HepG2 (cell line): ENCODE measurements at regions not wholly inside any gene's neighbourhood (a gene's known extent, or its start where the extent isn't known, plus 50 kb on each side); places are given as distances from the start of the nearest gene placed in this dataset.

ENCODE experiments used
- ATAC-seq: fragments of 200-7000 bp; cut with Tn5 transposase; 3 replicates; pipeline ENCODE4 v1.9.1; 2020; ENCODE audit warnings: mild to moderate bottlenecking, moderate library complexity
- BruUV-seq: library from RNA; stranded (reverse); fragments of 400-500 nt; replicated peaks from 2 replicates; lab custom pipeline; 2021; lab: Mats Ljungman, UMichigan
- CTCF ChIA-PET: fragments of 300-600 bp; formaldehyde crosslinking; extraction: SDS; loops from one replicate; lab custom pipeline; 2021; ENCODE audit warnings: low total read pairs, inconsistent platforms, low intra/inter-chr PET ratio; lab: Yijun Ruan, JAX
- POLR2A ChIA-PET: fragments of 350-600 bp; sonication (Branson Sonifier 250); formaldehyde crosslinking; loops from one replicate; lab custom pipeline; 2020; ENCODE audit warnings: antibody characterized with exemption, inconsistent platforms; lab: Yijun Ruan, JAX
- DNase-seq: peaks from one replicate; pipeline ENCODE4 v3.0.0-alpha.2; 2015; ENCODE audit warnings: low spot score
- FAIRE-seq: peaks from 3 replicates; lab custom pipeline; 2011; peaks lifted over from hg19 to GRCh38; lab: Jason Lieb, UNC
- H2AFZ ChIP-seq: one replicate; pipeline ENCODE4 v1.6.1; 2011; ENCODE audit warnings: low read length, inconsistent platforms
- H3K27ac ChIP-seq: fragments of 300-600 bp; 3 replicates; pipeline ENCODE4 v1.8.0; 2011; ENCODE audit warnings: mixed run types, mild to moderate bottlenecking, mixed read lengths, low read length, inconsistent platforms; ENCODE audit not compliant: insufficient read depth; ENCODE audit errors: extremely low read length
- H3K27me3 ChIP-seq, 2 experiments: fragments of 200-600 bp in 1 of 2; 2 replicates in 1 of 2; 3 replicates in 1 of 2; pipeline versions ENCODE4 v1.6.0 to v1.8.0; 2011; ENCODE audit warnings: low read length in 2 of 2, mild to moderate bottlenecking in 2 of 2, moderate library complexity in 2 of 2, inconsistent platforms in 1 of 2; ENCODE audit not compliant: insufficient read depth in 2 of 2, control insufficient read depth in 1 of 2
- H3K36me3 ChIP-seq, 2 experiments: fragments of 200-600 bp in 1 of 2; replicated peaks in 1 of 2; 2 replicates in 1 of 2; 3 replicates in 1 of 2; pipeline versions ENCODE4 v1.5.1 to v1.8.0; 2011; ENCODE audit warnings: low read length in 2 of 2, inconsistent platforms in 1 of 2; ENCODE audit not compliant: insufficient read depth in 2 of 2, control insufficient read depth in 1 of 2
- H3K4me1 ChIP-seq: 2 replicates; pipeline ENCODE4 v1.5.1; 2012; ENCODE audit warnings: low read length, inconsistent platforms; ENCODE audit not compliant: insufficient read depth
- H3K4me2 ChIP-seq: 2 replicates; pipeline ENCODE4 v1.6.0; 2011; ENCODE audit warnings: low read depth, low read length, inconsistent platforms
- H3K4me3 ChIP-seq, 3 experiments: fragments of 200-600 bp in 1 of 3; sonication (generic), shearing (Covaris generic) in 1 of 3; replicated peaks in 1 of 3; 2 replicates each; pipeline ENCODE4 v1.5.1; 2011 to 2016; ENCODE audit warnings: low read length in 3 of 3, inconsistent platforms in 2 of 3, low read depth in 2 of 3, mild to moderate bottlenecking in 2 of 3, control low read depth in 1 of 3, mixed read lengths in 1 of 3; ENCODE audit not compliant: insufficient read depth in 1 of 3
- H3K79me2 ChIP-seq: one replicate; pipeline ENCODE4 v1.6.1; 2011; ENCODE audit warnings: low read length, inconsistent platforms; ENCODE audit not compliant: insufficient read depth
- H3K9ac ChIP-seq: 2 replicates; pipeline ENCODE4 v1.6.0; 2011; ENCODE audit warnings: mild to moderate bottlenecking, low read depth, low read length, inconsistent platforms; ENCODE audit not compliant: insufficient read depth
- H3K9me3 ChIP-seq: 2 replicates; pipeline ENCODE4 v1.5.1; 2012; ENCODE audit warnings: mild to moderate bottlenecking, low read length
- H4K20me1 ChIP-seq: 2 replicates; pipeline ENCODE4 v1.6.0; 2011; ENCODE audit warnings: inconsistent platforms, mild to moderate bottlenecking, low read length, moderate library complexity; ENCODE audit not compliant: insufficient read depth
- ARID4A ChIP-seq: sonication (generic); formaldehyde crosslinking; IDR thresholded peaks from 2 replicates; pipeline ENCODE4 v1.5.0; 2020; ENCODE audit warnings: mild to moderate bottlenecking, missing genetic modification reagents, borderline replicate concordance
- ATF4 ChIP-seq, 2 experiments: fragments of 450-650 bp in 1 of 2; sonication (generic) in 1 of 2; formaldehyde crosslinking; IDR thresholded peaks; 2 replicates each; pipeline versions ENCODE4 v1.5.0 to v1.8.0; 2020 to 2022; ENCODE audit warnings: mild to moderate bottlenecking in 1 of 2, missing genetic modification reagents in 1 of 2
- ATM ChIP-seq: fragments of 450-650 bp; IDR thresholded peaks from 2 replicates; pipeline ENCODE4 v1.7.1; 2017; ENCODE audit warnings: mild to moderate bottlenecking, borderline replicate concordance
- BHLHE40 ChIP-seq: IDR thresholded peaks from 2 replicates; pipeline ENCODE4 v1.6.1; 2011; ENCODE audit warnings: low read length, improper control_type of control experiment
- CREM ChIP-seq, 2 experiments: sonication (generic) in 1 of 2; formaldehyde crosslinking in 1 of 2; IDR thresholded peaks; 2 replicates each; pipeline versions ENCODE4 v1.4.0 to v1.6.1; 2016 to 2020; ENCODE audit warnings: antibody characterized with exemption in 1 of 2, mild to moderate bottlenecking in 1 of 2, missing genetic modification reagents in 1 of 2
- ETV6 ChIP-seq: sonication (generic); formaldehyde crosslinking; conservative IDR thresholded peaks from 2 replicates; pipeline ENCODE4 v1.4.0; 2020; ENCODE audit warnings: missing genetic modification reagents
- FOXP4 ChIP-seq: sonication (generic); formaldehyde crosslinking; IDR thresholded peaks from 2 replicates; pipeline ENCODE4 v1.4.0; 2020; ENCODE audit warnings: missing genetic modification reagents
- JUNB ChIP-seq: sonication (generic); formaldehyde crosslinking; IDR thresholded peaks from 2 replicates; pipeline ENCODE4 v1.8.0; 2022; ENCODE audit warnings: missing genetic modification reagents, mild to moderate bottlenecking, borderline replicate concordance
- NFE2L2 ChIP-seq: fragments of 150-350 bp; IDR thresholded peaks from 2 replicates; pipeline ENCODE4 v1.6.1; 2014; ENCODE audit warnings: low read length
- POLR2AphosphoS2 ChIP-seq: IDR thresholded peaks from 2 replicates; pipeline ENCODE4 v1.6.1; 2011; ENCODE audit warnings: low read depth, low read length, improper control_type of control experiment
- REPIN1 ChIP-seq: sonication (generic); formaldehyde crosslinking; IDR thresholded peaks from 2 replicates; pipeline ENCODE4 v1.8.0; 2022; ENCODE audit warnings: missing genetic modification reagents, low read depth, mild to moderate bottlenecking, borderline replicate concordance
- REXO4 ChIP-seq: sonication (generic); formaldehyde crosslinking; IDR thresholded peaks from 2 replicates; pipeline ENCODE4 v1.8.0; 2022; ENCODE audit warnings: missing genetic modification reagents, mild to moderate bottlenecking, borderline replicate concordance
- ZKSCAN5 ChIP-seq: sonication (generic); formaldehyde crosslinking; IDR thresholded peaks from 2 replicates; pipeline ENCODE4 v1.5.1; 2020; ENCODE audit warnings: mild to moderate bottlenecking, missing genetic modification reagents
- ZNF580 ChIP-seq: IDR thresholded peaks from 2 replicates; pipeline ENCODE4 v1.6.1; 2016; ENCODE audit warnings: low read depth, borderline replicate concordance
- ZNF75D ChIP-seq: sonication (generic); formaldehyde crosslinking; IDR thresholded peaks from 2 replicates; pipeline ENCODE4 v1.8.1; 2023; ENCODE audit warnings: missing genetic modification reagents, mild to moderate bottlenecking, borderline replicate concordance
- ZNF782 ChIP-seq: sonication (generic); formaldehyde crosslinking; IDR thresholded peaks from 2 replicates; pipeline ENCODE4 v1.4.0; 2020; ENCODE audit warnings: missing genetic modification reagents, mild to moderate bottlenecking, borderline replicate concordance
- ZNF891 ChIP-seq: sonication (generic); formaldehyde crosslinking; IDR thresholded peaks from 2 replicates; pipeline ENCODE4 v1.5.0; 2020; ENCODE audit warnings: mild to moderate bottlenecking, missing genetic modification reagents
- WGBS: methylation state at CpG from one replicate; pipeline ENCODE4 v1.1.6; 2017; ENCODE audit warnings: low lambda C conversion rate; 5-methylcytosine and 5-hydroxymethylcytosine counted together
- in situ Hi-C: cut with HindIII; loops from 2 replicates; pipeline ENCODE4 v1.10.0; 2017; ENCODE audit warnings: low pct_unique_long_range_greater_than_20kb; ENCODE audit not compliant: extremely low pct_ligation_motif_present
- intact Hi-C: fragments of 100-400 bp; cut with micrococcal nuclease; formaldehyde crosslinking; loops from one replicate; pipeline ENCODE4 v1.10.0; 2022; ENCODE audit not compliant: unreplicated experiment

- TF ChIP-seq ZNF75D (CRISPR knock-in tag) (no peak), ZNF891 (CRISPR knock-in tag) (no peak), ATM (no peak), ZKSCAN5 (CRISPR knock-in tag) (no peak), BHLHE40 (no peak), CREM (IDR thresholded peaks at IDR 0.05) (no peak), CREM (CRISPR knock-in tag; IDR thresholded peaks at IDR 0.05) (no peak), ARID4A (CRISPR knock-in tag) (no peak)
These were observed 65.6 kb upstream of the SHISAL1 start (continued) for GRCh38 chr22:44378380-44378779.

- H3K9ac ChIP-seq: no peak overlapping the region
- H4K20me1 ChIP-seq: no peaks in the 10 kb centered on the region
- peaks cover 22% of the 10 kb centered on the region for H3K9me3 ChIP-seq
- FAIRE-seq (no peak), ATAC-seq (no peak), DNase-seq (no peak)
- H3K4me3 ChIP-seq: no peak overlapping the region
- WGBS: 4% methylated on average over 1 of the region's 1 CpG
- H3K4me2 ChIP-seq: no peak overlapping the region
- in situ Hi-C loops: no loop called here
- H3K79me2 ChIP-seq: no peaks in the 10 kb centered on the region
- no peaks in the 10 kb centered on the region for H3K36me3 ChIP-seq
- intact Hi-C loops: loop anchor here (5.0 kb wide), 1 partner anchor 367 kb away; no protein-coding TSS in a partner anchor
- ChIA-PET CTCF (no interaction called here), POLR2A (no interaction called here)
- BruUV-seq: no TSS peak
- no peak overlapping the region for H3K27ac ChIP-seq
- no peaks in the 10 kb centered on the region for H3K4me1 ChIP-seq
- H2AFZ ChIP-seq: no peak overlapping the region
- peaks cover 0 to 2% of the 10 kb centered on the region in 2 experiments; a peak in 1 of 5 replicates for H3K27me3 ChIP-seq
- TF ChIP-seq ZNF580 (CRISPR knock-in tag) (no peak), JUNB (CRISPR knock-in tag) (no peak), ZNF782 (CRISPR knock-in tag) (no peak), ETV6 (no peak), POLR2AphosphoS2 (no peak), REPIN1 (no peak), ATF4 (CRISPR knock-in tag; IDR thresholded peaks at IDR 0.05) (no peak), FOXP4 (CRISPR knock-in tag) (no peak), REXO4 (CRISPR knock-in tag) (no peak), NFE2L2 (no peak)
These were observed 62.7 kb upstream of the SHISAL1 start for GRCh38 chr22:44375451-44375850.
